ENCODE measurements at regions not wholly inside any gene's neighbourhood (a gene's known extent, or its start where the extent isn't known, plus 50 kb on each side); places are given as distances from the start of the nearest gene placed in this dataset.
"Not testable (repeated sequence)": the region's sequence is repeated elsewhere in the genome, so short reads cannot be mapped to it uniquely, and the experiment has no call there.

- not testable (repeated sequence) for TF ChIP-seq PATZ1 (CRISPR knock-in tag; IDR thresholded peaks at IDR 0.05; ENCODE audit: borderline replicate concordance); CREB5 (CRISPR knock-in tag; IDR thresholded peaks at IDR 0.05; ENCODE audit: low read depth); OSR1 (CRISPR knock-in tag; IDR thresholded peaks at IDR 0.05); ZNF70 (CRISPR knock-in tag; IDR thresholded peaks at IDR 0.05); TSHZ2 (CRISPR knock-in tag; IDR thresholded peaks at IDR 0.05)
These were observed 168.3 kb upstream of the OR4C13 start for GRCh38 chr11:49783841-49784240.
